Esophagus squamous epithelium (tissue), 4 donors: ENCODE measurements at regions not wholly inside any gene's neighbourhood (a gene's known extent, or its start where the extent isn't known, plus 50 kb on each side); places are given as distances from the start of the nearest gene placed in this dataset.

Experiments
- CTCF ChIP-seq, 6 experiments: fragments of 450-650 bp in 4 of 6; fragments of 200-600 bp in 2 of 6; sonication (generic) in 2 of 6; IDR thresholded peaks; one replicate each; pipeline ENCODE4 v1.5.1; 2016 to 2019; ENCODE audit warnings: antibody characterized with exemption in 6 of 6, mild to moderate bottlenecking in 4 of 6, moderate library complexity in 4 of 6
- POLR2A ChIP-seq, 4 donors: fragments of 450-650 bp; IDR thresholded peaks; one replicate each; pipeline ENCODE4 v1.6.1; 2017; ENCODE audit warnings: antibody characterized with exemption in 4 of 4, mild to moderate bottlenecking in 4 of 4, moderate library complexity in 3 of 4

DNA sequence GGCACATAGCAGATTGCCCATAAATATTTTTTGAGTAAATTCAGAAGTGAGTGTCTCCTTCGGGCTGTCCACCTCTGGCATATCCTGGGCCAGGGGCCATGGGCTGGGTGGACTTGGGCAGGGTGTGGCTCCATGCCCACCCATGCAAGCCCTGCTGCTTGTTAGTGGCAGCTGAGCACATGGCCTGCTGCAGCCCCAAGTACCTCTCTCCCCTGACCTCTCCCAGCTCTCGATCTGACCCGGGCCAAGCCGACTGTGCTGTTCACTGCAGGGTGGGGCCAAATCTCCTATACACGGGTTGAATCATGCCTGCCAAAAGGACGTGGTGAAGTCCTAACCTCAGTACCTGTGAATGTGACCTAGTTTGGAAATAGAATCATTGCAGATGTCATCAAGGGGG is 132.5 kb upstream of the C1orf174 start:
- TF ChIP-seq CTCF (IDR thresholded peaks at IDR 0.05) = no peak
- TF ChIP-seq POLR2A (IDR thresholded peaks at IDR 0.05) = no peak
